ENCODE measurements at regions not wholly inside any gene's neighbourhood (a gene's known extent, or its start where the extent isn't known, plus 50 kb on each side); places are given as distances from the start of the nearest gene placed in this dataset.

DNA sequence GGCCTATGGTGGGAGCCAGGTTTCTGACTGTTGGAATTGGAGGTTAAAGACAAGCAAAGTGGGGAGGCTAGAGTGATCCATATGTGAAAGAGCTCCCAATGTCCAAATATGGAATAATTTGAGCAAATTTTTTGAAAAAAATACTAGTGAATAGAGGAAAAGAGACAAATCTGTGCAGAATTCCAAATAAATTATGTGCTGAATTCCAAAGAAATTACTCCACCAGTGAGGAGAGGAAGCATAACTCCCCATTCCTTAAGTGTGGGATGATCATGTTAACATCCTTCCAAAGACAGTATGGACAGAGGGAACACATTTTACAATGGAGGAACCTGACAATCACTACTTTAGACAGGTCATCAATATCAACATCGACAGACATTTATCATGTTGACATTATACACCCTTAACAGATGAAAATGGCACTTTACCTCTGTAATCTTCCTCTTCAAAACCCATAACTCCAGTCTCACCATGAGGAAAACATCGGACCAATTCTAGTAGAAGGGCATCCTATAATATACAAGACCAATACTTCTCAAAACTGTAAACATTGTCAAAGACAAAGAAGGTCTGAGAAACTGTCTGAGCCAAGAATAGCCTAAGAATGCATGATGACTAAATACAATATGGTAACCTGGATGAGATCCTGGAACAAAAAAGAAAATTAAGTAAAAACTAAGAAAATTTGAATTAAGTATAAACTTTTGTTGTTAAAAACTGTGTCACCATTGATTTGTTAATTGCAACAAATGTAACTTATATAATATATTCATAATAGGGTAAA lies 71.5 kb upstream of the RGS4 start:
- TF ChIP-seq CTCF (IDR thresholded peaks at IDR 0.05) (no peak), POLR2A (IDR thresholded peaks at IDR 0.05) (no peak)

All from right lobe of liver (tissue), 4 donors.